ENCODE measurements at regions not wholly inside any gene's neighbourhood (a gene's known extent, or its start where the extent isn't known, plus 50 kb on each side); places are given as distances from the start of the nearest gene placed in this dataset.

DNA sequence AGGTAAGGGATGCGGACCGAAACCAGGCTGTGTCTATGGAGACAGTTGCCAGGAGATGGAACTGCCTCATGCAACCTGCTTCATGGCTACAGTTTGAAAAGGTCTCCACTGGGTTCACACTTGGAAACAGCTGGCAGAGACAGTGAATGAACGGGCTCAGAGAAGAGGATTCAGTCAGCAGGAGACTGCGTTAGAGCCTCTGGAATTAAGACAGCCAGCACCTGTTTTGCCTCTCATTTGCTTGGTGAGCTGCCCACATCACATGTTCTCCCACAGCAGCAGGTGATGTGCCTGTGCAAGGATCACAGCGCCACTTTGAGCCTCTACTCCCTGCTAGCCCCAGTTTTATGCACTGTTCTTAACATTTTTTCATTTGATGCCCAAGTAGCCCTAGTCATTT lies 321.0 kb downstream of the PLPP3 start:
- no peaks in the 10 kb centered on the region for H3K79me2 ChIP-seq (ENCODE audit: insufficient read depth, low read length)
- WGBS (ENCODE audit: extremely low coverage, insufficient read length, low lambda C conversion rate): no CpG with 5 or more reads among the region's 5 CpGs
- no peak overlapping the region for H2BK12ac ChIP-seq (ENCODE audit: insufficient read length, low read depth, low read length)
- no peaks in the 10 kb centered on the region for H3K4me1 ChIP-seq (ENCODE audit: insufficient read depth, low read length)
- no peak overlapping the region for H3K27ac ChIP-seq (ENCODE audit: insufficient read length, low read depth, low read length)
- no peak overlapping the region for H4K5ac ChIP-seq (ENCODE audit: insufficient read length, low read depth, low read length)
- H4K20me1 ChIP-seq (ENCODE audit: control insufficient read depth, insufficient read depth, insufficient read length): no peaks in the 10 kb centered on the region
- H3K23me2 ChIP-seq (ENCODE audit: insufficient read length, low read depth, low read length, poor library complexity, severe bottlenecking): no peaks in the 10 kb centered on the region
- H2BK20ac ChIP-seq (ENCODE audit: low read depth, low read length, poor library complexity, severe bottlenecking): no peak overlapping the region
- Mint-ChIP-seq H3K4me3 (no peak overlapping the region), H3K36me3 (ENCODE audit: insufficient read depth in 1 of 3, low read depth in 3 of 3) (peaks cover 0 to 4% (median 2%) of the 10 kb centered on the region in 3 experiments; a peak in 1 of 7 replicates), H3K9me3 (peaks cover 2 to 7% of the 10 kb centered on the region in 2 experiments; a peak in 3 of 5 replicates), H3K27ac (peak overlapping the region in 1 of 3 experiments; percentile 59; a peak in 1 of 7 replicates), H3K27me3 (ENCODE audit: low read depth) (no peaks in the 10 kb centered on the region; the same call in 1 of the 2 replicates), H3K4me1 (peaks cover 7% of the 10 kb centered on the region in 2 experiments)
- H3K79me1 ChIP-seq (ENCODE audit: insufficient read depth, low read depth, low read length, poor library complexity, severe bottlenecking): no peaks in the 10 kb centered on the region
- no peak overlapping the region for H3K14ac ChIP-seq (ENCODE audit: insufficient read depth, low read length)
- no peak overlapping the region for H2BK15ac ChIP-seq (ENCODE audit: low read depth, low read length)
- no peak overlapping the region for H2AK5ac ChIP-seq (ENCODE audit: insufficient read length, low read length)
- no peak overlapping the region for H3K23ac ChIP-seq (ENCODE audit: insufficient read length, low read depth, low read length)
- no peak overlapping the region for H3K9ac ChIP-seq (ENCODE audit: extremely low read depth, insufficient read length, low read length)
- H3K27me3 ChIP-seq (ENCODE audit: insufficient read depth, low read length): no peaks in the 10 kb centered on the region
- no peak overlapping the region for H3T11ph ChIP-seq (ENCODE audit: low read length)
- H2BK120ac ChIP-seq (ENCODE audit: low read depth, low read length, poor library complexity, severe bottlenecking): no peak overlapping the region
- DNase-seq: no peak
- H4K91ac ChIP-seq (ENCODE audit: insufficient read length, low read depth, low read length): no peak overlapping the region
- TF ChIP-seq, protein P1, sequence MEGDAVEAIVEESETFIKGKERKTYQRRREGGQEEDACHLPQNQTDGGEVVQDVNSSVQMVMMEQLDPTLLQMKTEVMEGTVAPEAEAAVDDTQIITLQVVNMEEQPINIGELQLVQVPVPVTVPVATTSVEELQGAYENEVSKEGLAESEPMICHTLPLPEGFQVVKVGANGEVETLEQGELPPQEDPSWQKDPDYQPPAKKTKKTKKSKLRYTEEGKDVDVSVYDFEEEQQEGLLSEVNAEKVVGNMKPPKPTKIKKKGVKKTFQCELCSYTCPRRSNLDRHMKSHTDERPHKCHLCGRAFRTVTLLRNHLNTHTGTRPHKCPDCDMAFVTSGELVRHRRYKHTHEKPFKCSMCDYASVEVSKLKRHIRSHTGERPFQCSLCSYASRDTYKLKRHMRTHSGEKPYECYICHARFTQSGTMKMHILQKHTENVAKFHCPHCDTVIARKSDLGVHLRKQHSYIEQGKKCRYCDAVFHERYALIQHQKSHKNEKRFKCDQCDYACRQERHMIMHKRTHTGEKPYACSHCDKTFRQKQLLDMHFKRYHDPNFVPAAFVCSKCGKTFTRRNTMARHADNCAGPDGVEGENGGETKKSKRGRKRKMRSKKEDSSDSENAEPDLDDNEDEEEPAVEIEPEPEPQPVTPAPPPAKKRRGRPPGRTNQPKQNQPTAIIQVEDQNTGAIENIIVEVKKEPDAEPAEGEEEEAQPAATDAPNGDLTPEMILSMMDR (conservative IDR thresholded peaks at IDR 0.05): no peak
- no peak overlapping the region for H2BK5ac ChIP-seq (ENCODE audit: insufficient read length, low read length)
- no peak overlapping the region for H3K4ac ChIP-seq (ENCODE audit: low read depth, low read length)
- no peak overlapping the region for H4K8ac ChIP-seq (replicated peaks; ENCODE audit: insufficient read length, low read depth, low read length)
- H3K9me3 ChIP-seq (ENCODE audit: control insufficient read depth, low read depth, low read length): no peaks in the 10 kb centered on the region
- no peak overlapping the region for H2AFZ ChIP-seq (ENCODE audit: low read length)
- no peak overlapping the region for H3K4me2 ChIP-seq (ENCODE audit: insufficient read depth, insufficient read length, low read length)
- H3K18ac ChIP-seq (ENCODE audit: insufficient read length, low read depth, low read length): no peak overlapping the region
- no peak overlapping the region for H3K56ac ChIP-seq (ENCODE audit: insufficient read length, low read depth, low read length)

All from H9 (cell line).